Neural cell (in vitro differentiated cells): ENCODE measurements at regions not wholly inside any gene's neighbourhood (a gene's known extent, or its start where the extent isn't known, plus 50 kb on each side); places are given as distances from the start of the nearest gene placed in this dataset.

Experiments used
- CTCF ChIP-seq: fragments of 450-650 bp; IDR thresholded peaks from 2 replicates; pipeline ENCODE4 v1.5.1; 2014; ENCODE audit warnings: antibody characterized with exemption, mild to moderate bottlenecking, moderate library complexity; ENCODE audit not compliant: poor library complexity, severe bottlenecking
- EP300 ChIP-seq: fragments of 450-650 bp; conservative IDR thresholded peaks from 2 replicates; pipeline ENCODE4 v1.6.1; 2014; ENCODE audit warnings: antibody characterized with exemption, mild to moderate bottlenecking, moderate library complexity; ENCODE audit not compliant: poor library complexity, severe bottlenecking
- EZH2 ChIP-seq: fragments of 200-600, 300-800 bp; shearing (Covaris generic), sonication (generic); IDR thresholded peaks from 2 replicates; pipeline ENCODE4 v1.6.1; 2014; ENCODE audit warnings: antibody characterized with exemption, low read length, borderline replicate concordance, mild to moderate bottlenecking; ENCODE audit not compliant: insufficient read depth, poor library complexity, severe bottlenecking
- POLR2AphosphoS5 ChIP-seq: IDR thresholded peaks from 2 replicates; pipeline ENCODE4 v1.6.1; 2012
- RAD21 ChIP-seq: fragments of 450-650 bp; conservative IDR thresholded peaks from 2 replicates; pipeline ENCODE4 v1.6.1; 2014; ENCODE audit warnings: antibody characterized with exemption, mild to moderate bottlenecking, moderate library complexity
- SMC3 ChIP-seq: fragments of 450-650 bp; conservative IDR thresholded peaks from 2 replicates; pipeline ENCODE4 v1.6.1; 2014; ENCODE audit warnings: antibody characterized with exemption, mild to moderate bottlenecking, moderate library complexity; ENCODE audit not compliant: poor library complexity

GRCh38 chr12:84803661-84804060 is 108.9 kb downstream of the SLC6A15 start:
- no peak for TF ChIP-seq EZH2
- TF ChIP-seq POLR2AphosphoS5: no peak
- TF ChIP-seq CTCF: no peak
- TF ChIP-seq RAD21: no peak
- TF ChIP-seq SMC3: no peak
- TF ChIP-seq EP300: no peak
